ENCODE measurements at regions not wholly inside any gene's neighbourhood (a gene's known extent, or its start where the extent isn't known, plus 50 kb on each side); places are given as distances from the start of the nearest gene placed in this dataset.

DNA sequence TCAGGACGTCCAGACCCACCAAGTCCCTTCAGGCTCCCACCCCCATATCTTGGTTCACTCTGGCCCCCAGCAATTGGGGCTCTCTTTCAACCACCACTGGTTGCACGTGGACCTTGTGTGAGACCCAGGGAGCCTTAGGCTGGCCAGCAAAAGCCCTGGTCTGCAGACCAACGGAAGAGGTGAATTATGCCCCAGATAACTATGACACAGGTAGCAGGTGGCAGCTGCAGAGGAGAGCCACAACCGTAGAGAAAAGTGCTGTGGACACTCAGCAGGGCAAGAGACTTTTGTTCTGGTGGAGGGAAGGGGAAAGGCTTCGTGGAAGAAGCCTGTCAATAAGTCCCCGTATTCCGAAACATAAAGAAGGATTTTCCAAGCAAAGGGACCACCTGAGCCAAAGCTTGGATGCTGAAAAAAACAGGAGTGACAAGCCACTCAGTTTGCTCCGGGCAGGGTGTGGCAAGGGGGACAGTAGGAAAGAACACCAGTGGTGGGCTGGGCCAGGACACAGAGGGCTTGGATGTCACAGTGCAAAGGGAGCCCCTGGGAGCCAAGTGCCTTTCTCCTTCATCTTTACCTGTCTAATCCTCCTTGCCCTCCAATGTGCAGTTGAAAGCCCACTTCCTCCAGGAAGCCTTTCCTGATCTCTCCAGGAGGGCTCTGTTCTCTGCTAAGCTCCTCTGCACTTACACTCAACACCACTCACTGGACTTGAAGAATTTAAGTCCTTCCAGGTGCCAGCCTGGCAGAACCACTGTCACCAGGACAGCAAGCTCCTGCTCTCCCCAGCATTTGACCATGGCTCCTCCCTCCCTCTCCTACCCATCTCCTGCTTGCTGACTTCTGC, 264.7 kb downstream of the BUD13 start:
- DNase-seq (ENCODE audit: low read depth in 2 of 2), result no peak

DNA sequence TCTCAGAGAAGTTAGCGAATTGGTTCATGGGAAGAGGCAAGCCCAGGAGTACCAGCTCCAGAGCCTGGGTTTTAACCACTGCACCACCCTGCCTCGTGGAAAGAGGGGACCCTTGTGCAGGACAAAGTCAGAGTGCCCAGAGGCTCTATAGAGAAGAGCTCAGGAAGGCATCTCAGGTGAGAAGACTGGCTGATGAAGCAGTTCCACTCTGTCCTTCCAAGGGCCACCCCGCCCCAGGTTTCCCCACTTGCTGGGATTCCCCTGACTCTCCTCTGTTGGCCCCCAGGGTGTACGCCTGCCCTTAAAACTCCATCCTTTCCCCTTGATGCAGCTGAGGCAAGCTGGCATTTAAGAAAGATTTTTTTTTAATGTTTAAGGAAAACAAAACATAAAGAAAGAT, 265.8 kb downstream of the BUD13 start:
- DNase-seq (ENCODE audit: low read depth in 2 of 2), result no peak

DNA sequence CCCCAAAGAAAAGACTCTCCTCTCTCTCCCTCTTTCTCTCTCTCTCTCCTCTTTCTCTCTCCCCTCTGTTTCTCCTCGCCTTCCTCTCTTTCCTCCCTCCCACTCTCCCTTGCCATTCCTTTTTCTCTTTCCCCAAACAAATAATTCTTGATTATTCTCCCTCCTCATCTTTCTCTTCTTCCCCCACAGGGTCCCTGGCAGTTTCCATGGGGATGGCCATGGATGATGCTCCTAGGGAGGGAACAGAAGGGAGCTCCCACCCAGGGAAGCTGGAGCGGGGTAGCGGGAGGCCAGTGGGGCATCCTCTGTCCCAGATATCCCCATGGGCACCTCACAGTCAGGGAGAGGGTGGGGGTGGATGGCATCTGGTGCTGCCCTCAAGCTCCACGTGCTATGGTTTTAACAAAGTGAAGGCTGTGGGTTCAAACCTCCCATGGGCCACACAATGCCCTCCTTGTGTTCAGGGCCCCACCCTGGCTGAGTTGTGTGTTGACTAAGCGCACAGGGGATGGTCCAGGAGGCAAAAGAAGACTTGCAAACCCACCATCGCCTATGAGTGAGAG, 266.4 kb downstream of the BUD13 start:
- no peak for DNase-seq (ENCODE audit: low read depth in 2 of 2)

DNA sequence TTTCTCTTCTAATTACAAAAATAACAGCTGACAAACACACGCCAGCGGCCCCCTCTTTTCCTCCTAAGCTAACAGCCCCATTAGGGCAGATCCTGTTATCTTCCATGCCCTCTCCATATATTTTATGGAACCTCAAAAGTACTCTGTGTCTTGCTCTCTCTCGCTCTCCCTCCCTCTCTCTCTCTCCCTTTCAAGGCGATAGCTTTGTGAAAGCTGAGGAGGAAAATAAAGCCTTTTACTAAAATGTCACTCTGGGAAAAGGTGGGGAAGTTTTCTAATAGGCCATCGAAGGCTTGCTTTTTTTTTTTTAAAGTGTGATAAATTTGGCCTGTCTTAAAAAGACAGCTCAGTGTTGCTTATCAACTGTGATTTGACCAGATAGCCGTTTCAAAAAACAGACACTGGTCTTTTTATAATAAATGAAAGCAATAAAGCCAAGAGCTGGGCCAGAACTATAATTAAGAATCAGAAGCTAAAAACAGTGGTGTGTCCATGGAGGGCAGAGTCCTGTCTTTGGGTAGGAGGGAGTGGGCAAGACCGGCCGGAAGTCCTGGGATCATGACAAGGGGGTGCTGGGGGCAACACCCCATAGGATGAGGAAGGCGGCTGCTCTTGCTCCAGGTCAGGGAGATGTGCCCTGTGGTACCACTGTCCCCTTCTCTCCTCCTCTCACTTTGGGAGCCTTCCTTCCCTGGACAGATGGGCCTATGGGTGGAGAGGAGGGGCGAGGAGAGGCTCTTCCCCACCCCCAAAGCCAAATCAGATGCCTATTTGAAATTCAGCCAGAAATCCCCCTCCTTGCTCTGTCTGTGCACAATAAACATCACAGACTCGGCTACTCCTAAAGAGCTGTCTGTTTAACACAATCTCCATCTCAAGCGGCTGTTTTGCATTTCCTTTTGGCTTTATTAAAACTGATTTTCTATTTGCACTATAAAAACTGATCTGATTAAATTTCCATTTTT, 267.2 kb downstream of the BUD13 start:
- no peak for DNase-seq (ENCODE audit: low read depth in 2 of 2)

DNA sequence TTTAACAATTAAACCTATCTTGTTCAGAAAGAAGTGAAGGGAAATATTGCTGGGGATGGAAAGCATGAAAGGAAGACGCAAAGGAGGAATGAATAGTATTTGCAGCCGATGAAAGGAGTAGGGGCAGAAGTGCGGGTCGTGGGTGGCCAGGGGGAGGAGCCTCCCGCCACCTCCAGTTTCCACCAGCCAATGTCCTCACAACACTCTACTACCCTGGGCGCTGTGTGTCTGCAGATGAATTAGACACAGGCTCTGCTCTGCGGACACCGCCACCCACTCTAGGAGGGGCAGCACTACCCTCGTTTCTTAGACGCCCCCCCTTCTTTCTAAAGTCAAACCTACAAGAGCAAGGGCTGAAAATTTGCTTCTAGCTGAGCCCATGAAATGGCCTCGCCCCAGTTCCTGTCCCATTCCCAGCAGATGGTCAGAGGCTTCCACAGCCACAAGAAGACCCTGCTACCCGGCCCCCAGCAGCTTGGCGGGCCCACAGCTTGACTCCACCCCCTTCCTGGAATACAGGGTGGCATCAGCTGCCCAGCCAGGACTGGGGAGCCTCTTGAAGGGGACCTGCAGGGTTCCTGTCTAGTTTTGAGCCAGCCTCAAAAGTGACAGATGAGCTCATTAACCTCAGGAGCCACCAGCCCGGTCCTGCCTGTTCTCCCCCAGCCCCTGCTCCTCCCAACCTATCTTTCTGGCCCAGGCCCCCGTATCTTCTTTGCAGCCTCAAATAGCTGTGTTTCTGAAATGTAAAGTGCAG, 268.1 kb downstream of the BUD13 start:
- DNase-seq (ENCODE audit: low read depth in 2 of 2), result no peak

DNA sequence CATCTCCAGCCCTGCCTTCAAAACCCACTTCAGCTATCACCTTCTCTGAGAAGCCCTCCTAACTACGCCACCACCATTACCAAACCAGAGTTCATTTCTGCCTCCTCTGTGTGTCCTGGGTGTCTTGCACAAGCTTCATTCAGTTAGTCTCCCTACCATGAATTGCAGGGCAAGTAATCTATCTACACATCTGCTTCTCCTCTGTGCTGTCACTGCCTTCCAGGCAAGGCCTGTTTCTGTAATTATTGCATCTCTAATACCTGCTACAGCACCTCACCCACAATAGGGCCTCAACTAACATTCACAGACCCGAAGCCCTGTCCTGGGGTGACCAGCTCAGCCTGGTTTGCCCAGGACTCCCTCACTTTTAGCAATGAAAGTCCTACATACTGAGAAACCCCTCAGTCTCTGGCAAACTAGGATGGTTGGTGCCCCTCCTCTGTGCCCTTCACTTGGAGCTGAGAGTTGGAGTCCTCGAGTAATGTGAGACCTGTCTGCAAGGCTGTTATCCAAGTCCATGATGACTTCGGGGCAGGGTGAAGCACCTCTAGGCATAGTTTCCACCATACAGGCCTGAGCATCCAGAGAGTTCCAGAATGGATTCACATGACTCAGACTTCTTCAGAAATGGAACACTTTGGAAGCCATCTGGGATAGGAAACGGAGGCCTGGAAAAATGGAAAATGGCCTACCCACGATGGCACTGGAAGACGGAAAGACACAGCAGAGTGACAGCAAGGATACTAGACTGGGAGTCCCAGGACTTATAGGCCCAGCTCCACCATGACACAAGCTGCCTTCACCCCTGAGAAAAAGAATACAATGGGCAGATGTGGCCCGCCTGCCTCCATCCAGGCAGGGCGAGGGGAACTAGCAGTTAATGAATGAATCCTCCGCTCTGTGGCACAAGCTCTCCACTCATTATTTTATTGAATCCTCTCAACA, 269.3 kb downstream of the BUD13 start:
- no peak for DNase-seq (ENCODE audit: low read depth in 2 of 2)

DNA sequence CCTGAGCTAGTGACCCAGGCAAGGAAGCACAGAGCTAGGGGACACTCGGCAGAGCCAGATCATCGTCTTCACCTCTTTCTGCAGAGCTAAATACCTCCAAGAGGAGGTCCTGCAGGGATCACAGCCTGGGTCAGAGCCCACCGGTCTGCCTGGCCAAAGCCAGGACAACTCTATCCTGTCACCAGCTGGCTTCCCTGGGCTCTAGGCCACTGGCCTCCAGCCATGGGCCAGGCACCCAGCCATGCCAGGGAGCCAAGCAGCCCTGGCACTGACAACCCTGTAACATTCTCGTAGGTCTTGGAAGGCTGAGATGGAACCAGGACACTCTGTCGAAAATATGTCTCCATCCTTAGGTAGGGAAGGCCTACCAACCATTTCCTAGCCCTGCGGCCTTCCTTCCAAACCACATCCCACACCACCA, 270.1 kb downstream of the BUD13 start:
- no peak for DNase-seq (ENCODE audit: low read depth in 2 of 2)

DNA sequence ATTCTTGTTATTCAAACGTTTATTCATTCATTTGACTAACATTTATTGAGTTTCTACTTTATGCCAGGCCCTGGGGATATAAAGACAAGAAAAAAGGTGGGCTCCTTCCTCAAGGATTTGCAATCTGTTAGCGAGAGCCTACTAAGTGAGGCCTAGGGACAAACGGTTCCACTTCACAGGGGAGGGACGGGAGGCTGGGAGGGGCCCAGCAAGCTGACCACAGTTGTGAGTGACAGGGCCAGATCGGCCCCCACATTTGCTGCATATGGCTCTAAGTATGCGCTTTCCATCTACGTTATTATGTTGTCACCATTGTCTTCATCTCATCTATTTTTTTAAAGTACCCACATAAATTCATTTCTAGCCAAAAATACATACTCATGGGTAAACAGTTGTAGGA, 271.1 kb downstream of the BUD13 start:
- DNase-seq (ENCODE audit: low read depth in 2 of 2), result no peak

DNA sequence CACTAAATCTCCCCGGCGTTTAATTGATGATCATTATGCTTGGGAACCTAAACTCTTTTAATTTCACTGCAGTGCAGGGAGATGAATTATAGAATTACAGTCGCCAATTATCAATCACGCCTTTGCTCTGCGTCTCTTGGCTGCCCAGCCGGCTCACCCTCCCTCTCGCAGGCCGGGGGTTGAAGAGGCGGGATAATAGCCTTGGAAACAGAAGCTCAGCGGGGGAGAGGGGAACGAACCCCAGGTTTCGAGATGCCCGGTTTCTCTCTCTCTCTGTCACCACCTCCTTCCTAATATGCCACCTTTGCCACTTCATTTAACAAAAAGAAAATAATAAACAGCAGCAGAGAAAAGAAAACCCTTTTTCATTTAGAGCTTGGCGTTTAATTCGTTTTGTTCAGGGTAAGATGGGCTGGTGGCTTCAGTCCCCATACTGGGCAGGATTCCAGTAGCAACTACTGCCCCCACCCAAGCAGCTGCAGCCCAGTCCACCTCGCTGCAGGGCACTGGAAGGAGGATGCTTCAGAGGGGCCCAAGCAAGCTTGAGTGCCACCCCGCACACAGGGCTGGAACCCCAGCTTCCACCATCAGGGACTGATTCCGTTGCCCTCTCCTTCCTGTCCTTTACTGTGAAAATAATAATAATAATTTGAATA, 271.7 kb downstream of the BUD13 start:
- no peak for DNase-seq (ENCODE audit: low read depth in 2 of 2)

DNA sequence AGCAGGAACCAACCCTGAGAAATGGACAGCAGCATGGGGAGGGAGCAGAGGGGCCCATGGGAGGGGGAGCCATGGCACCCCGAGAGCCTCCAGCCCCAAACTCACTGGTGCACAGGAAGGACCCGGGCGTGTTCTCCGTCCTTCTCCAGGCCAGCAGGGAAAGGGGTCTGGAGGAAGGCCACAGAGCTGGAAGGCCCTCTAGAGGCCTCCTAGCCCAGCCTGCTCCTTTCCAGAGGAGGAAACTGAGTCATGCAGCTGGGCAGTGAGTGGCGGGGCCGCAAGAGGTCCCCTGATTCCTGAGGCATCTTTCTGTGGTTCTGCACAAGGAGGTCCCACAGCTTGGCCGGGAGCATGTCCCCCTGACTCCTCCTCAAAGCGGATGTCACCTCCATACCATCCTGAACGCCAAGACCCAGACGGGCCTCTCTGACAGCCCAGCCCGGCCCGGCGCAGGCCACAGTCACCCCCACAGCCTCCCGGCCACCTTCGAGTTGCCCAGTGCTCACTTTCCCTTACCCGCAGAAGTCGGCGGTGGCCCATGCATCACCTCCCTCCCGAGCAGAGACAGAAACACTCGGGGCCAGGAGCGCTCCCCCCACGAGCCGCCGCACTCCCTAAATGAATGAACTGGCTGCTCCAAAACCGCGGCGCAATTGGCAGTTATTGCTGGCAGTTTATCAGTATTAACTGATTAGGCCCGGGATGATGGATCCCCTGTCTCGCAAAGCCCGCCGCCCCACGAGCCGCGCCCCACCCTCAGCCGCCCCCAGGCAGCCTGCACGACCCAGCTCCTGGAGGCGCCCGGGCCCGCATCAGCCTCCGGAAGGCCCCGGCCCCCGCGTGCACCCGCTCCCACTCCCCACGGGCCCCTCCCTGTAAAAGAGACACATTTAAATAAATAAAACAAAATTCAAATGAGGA, 272.5 kb downstream of the BUD13 start:
- no peak for DNase-seq (ENCODE audit: low read depth in 2 of 2)

DNA sequence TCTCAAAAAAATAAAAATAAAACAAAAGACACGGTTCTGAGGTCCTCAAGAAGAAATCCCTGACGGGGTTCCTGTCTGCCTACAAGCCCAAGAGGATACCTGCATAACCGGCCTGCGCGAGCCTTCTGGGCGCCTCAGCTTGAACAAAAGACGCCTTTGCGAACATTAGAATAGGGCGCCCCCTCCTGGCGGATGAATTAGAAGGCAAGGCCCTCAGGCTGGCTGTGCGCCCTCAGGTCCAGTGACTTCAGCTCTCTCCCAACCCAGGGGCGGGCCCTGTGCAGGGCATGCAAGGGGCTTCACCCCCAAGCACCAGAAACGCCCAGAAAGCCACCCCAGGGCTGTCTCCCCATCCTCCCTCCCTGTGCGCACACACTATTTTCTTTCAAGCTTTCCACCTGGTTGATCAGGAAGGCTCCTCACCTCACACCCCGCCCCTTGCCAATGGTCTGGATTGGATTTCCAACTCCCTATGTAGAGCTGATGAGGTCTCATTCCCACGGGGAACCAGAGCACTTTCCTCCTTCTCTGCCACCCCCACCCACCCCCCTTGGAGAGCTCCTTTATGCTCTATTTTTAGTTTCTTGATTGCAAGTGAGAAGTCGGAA, 273.3 kb downstream of the BUD13 start:
- no peak for DNase-seq (ENCODE audit: low read depth in 2 of 2)

DNA sequence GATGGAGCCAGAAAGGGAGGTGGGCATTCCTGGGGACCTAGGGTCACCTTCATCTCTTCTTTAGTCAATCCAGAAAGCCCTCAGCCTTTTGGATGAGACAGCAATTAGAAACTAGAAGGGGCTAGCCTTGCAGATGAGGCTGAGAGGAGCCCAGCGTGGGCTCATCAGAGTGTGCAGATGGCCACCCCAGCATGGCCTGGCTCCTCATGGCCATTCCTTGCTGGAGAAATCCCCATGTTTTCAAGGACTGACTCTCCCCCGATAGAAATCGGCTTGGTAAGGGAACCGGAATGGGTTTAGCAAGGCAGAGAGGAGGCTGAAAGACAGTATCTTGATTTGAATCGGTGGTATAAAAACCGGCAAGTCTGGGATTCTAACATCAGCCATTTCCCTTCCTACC, 274.6 kb downstream of the BUD13 start:
- no peak for DNase-seq (ENCODE audit: low read depth in 2 of 2)

DNA sequence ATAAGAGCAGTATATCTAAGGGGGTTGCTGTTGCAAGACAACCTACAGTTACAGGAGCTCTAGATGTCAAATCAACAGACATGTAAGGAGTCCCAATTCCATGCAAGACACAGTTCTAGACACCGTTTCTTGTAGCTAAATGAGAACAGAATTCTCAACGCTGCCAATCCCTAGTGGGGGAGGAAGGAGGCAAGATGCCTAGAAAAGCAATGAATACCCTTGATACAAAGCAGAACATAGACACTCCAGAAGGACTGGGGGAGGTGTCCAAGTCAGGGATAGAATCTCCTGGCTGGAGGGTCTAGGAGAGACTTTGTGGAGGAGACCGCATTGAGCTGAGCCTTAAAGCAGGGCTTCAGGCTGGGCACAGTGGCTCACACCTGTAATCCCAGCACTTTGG, 280.2 kb downstream of the BUD13 start:
- no peak for DNase-seq (ENCODE audit: low read depth in 2 of 2)

DNA sequence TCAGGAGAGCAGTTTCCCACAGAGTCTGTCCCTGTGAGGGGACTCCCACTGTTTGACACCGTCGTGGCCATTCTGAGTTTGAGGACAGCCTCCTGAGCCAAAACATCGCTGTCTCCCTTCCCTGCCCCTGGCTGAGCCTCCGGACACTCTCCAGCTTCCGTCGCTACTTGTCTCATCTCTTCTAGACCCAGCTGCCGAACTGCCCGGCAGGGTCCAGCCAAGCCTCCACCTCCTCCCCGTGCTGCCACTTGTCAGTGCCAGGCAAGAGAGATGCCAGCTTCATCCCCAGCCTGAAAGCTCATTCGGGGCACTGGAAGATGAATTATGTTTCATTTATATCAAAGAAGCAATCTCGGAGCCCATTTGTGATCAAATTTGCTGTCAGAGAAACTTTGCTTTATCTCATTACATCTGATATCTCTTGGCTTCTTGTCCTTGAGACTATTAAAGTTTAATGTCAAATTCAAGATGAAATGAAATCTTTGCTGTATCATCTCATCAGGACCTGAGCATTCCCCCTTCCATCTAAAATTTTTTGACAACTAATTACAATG, 283.9 kb downstream of the BUD13 start:
- DNase-seq (ENCODE audit: low read depth in 2 of 2), result no peak

DNA sequence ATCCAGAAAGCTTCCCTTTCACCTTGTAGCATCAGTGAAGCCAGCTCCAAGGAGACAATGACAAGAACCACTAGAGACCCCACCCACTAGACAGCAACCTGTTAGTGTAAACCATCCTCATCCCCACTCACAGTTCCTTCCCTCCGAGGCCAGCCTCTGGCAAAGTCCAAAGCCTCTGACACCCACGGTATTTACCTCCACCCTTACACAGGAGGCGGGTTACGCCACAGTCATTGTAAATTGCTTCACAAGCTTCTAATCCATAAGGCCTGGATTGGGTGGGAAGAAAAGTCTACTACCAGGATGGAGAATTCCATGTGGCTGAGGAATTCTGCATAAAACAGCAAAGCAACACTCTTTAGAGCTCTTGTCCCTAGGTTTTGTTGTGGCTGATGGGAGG, 287.4 kb downstream of the BUD13 start:
- no peak for DNase-seq (ENCODE audit: low read depth in 2 of 2)

DNA sequence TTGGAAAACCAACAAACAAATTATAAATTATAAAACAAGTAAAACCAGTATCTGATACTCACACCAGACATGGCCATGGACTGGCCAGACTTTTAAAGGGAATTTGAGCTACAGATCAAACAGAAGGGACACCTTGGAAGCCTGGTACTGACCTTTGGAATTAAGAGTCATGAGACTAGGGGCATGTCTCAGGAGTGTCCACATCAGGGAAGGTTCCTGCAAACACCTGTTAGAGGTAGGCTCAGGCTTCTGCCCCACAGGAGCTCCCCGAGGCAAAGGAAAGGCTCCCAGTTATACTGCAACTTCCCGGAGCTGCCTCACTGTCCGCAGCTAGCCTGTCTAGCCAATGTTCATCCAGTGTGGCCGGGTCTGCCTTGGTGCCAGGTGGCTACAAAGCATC, 290.1 kb downstream of the BUD13 start:
- no peak for DNase-seq (ENCODE audit: low read depth in 2 of 2)

DNA sequence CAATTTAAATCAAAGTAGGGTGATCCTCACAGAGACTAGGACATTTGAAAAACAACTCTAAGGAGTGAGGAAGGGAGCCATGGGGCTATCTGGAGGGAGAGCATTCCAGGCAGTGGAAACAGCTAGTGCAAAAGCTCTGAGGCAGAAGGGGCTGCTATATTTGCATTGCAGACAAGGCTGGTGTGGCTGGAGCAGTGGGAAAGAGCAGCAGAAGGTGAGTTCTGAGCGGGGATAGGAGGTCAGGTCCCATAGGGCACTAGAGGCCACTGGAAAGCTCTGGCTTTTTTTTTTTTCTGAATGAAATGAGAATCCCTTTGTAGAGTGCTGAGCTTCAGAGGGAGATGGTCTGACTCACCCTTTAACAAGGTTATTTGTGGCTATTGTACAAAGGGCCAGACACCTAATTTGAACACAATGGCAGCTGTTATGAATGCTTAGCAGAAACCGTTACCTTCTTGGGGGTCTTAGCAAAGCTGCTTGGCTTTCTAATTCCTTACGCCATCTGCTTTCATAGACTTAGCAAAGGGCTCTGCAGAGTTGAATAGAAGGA, 291.6 kb downstream of the BUD13 start:
- DNase-seq (ENCODE audit: low read depth in 2 of 2), result no peak

All from activated CD8-positive, alpha-beta memory T cell treated with anti-CD3 and anti-CD28 coated beads for 4 hours (primary cell).